Hepatocyte (in vitro differentiated cells): ENCODE measurements at regions not wholly inside any gene's neighbourhood (a gene's known extent, or its start where the extent isn't known, plus 50 kb on each side); places are given as distances from the start of the nearest gene placed in this dataset.

Source experiments
- DNase-seq: peaks from one replicate; pipeline ENCODE4 v3.0.0-alpha.2; 2016; ENCODE audit warnings: low spot score
- H2AFZ ChIP-seq: fragments of 200-600 bp; sonication (generic); 2 replicates; pipeline ENCODE4 v1.6.0; 2016; ENCODE audit warnings: antibody characterized with exemption, mild to moderate bottlenecking
- H3K27ac ChIP-seq: fragments of 200-600 bp; sonication (generic); 2 replicates; pipeline ENCODE4 v1.5.1; 2016; ENCODE audit warnings: mild to moderate bottlenecking
- H3K27me3 ChIP-seq: fragments of 200-600 bp; sonication (generic); 2 replicates; pipeline ENCODE4 v1.6.1; 2016
- H3K36me3 ChIP-seq: fragments of 200-600 bp; sonication (generic); replicated peaks from 2 replicates; pipeline ENCODE4 v1.5.1; 2016; ENCODE audit warnings: low read depth; ENCODE audit not compliant: insufficient read depth
- H3K4me1 ChIP-seq: fragments of 200-600 bp; sonication (generic); 2 replicates; pipeline ENCODE4 v1.5.1; 2016; ENCODE audit warnings: mild to moderate bottlenecking, moderate library complexity; ENCODE audit not compliant: insufficient read depth
- H3K4me2 ChIP-seq: fragments of 200-600 bp; sonication (generic); 2 replicates; pipeline ENCODE4 v1.6.0; 2016
- H3K4me3 ChIP-seq: fragments of 200-600 bp; sonication (generic); 2 replicates; pipeline ENCODE4 v1.5.1; 2016; ENCODE audit warnings: mild to moderate bottlenecking
- H3K79me2 ChIP-seq: fragments of 200-600 bp; sonication (generic); 2 replicates; pipeline ENCODE4 v1.6.0; 2017; ENCODE audit warnings: mild to moderate bottlenecking
- H3K9me2 ChIP-seq: fragments of 200-600 bp; sonication (generic); replicated peaks from 2 replicates; pipeline ENCODE4 v1.6.0; 2017; ENCODE audit warnings: mild to moderate bottlenecking; ENCODE audit not compliant: insufficient read depth
- H3K9me3 ChIP-seq: fragments of 200-600 bp; sonication (generic); 2 replicates; pipeline ENCODE4 v1.5.1; 2016; ENCODE audit warnings: low read depth, mild to moderate bottlenecking
- H4K20me1 ChIP-seq: fragments of 200-600 bp; sonication (generic); 2 replicates; pipeline ENCODE4 v1.6.0; 2016; ENCODE audit warnings: mild to moderate bottlenecking; ENCODE audit not compliant: insufficient read depth, poor library complexity, severe bottlenecking
- CTCF ChIP-seq: fragments of 200-600 bp; sonication (generic); IDR thresholded peaks from 2 replicates; pipeline ENCODE4 v1.5.1; 2016; ENCODE audit warnings: antibody characterized with exemption, mild to moderate bottlenecking; ENCODE audit not compliant: poor library complexity
- EZH2 ChIP-seq: fragments of 200-600 bp; sonication (generic); IDR thresholded peaks from 2 replicates; pipeline ENCODE4 v1.6.1; 2016; ENCODE audit warnings: antibody characterized with exemption, mild to moderate bottlenecking, borderline replicate concordance
- EZH2phosphoT487 ChIP-seq: fragments of 200-600 bp; sonication (generic); IDR thresholded peaks from one replicate; pipeline ENCODE4 v1.6.1; 2018; ENCODE audit warnings: antibody characterized with exemption, mild to moderate bottlenecking, low read depth, moderate library complexity; ENCODE audit not compliant: unreplicated experiment, severe bottlenecking
- WGBS: methylation state at CpG from one replicate; pipeline ENCODE4 v1.1.6; 2016; ENCODE audit warnings: low lambda C conversion rate; ENCODE audit errors: missing lambda C conversion rate; 5-methylcytosine and 5-hydroxymethylcytosine counted together

- Histone ChIP-seq H3K79me2 (no peaks in the 10 kb centered on the region), H3K4me2 (no peak overlapping the region), H3K27me3 (no peaks in the 10 kb centered on the region), H3K4me1 (no peaks in the 10 kb centered on the region), H3K27ac (no peak overlapping the region), H3K9me3 (no peaks in the 10 kb centered on the region), H3K4me3 (no peak overlapping the region), H3K9me2 (no peaks in the 10 kb centered on the region), H3K36me3 (no peaks in the 10 kb centered on the region), H4K20me1 (no peaks in the 10 kb centered on the region), H2AFZ (no peak overlapping the region)
- no peak for TF ChIP-seq EZH2phosphoT487
- no peak for TF ChIP-seq EZH2
- TF ChIP-seq CTCF: no peak
- DNase-seq: no peak
- 87% methylated on average over 7 of the region's 7 CpGs for whole genome bisulfite sequencing
These were observed 125.6 kb downstream of the CDC5L start for GRCh38 chr6:44512868-44513741.

GRCh38 chr6:44514085-44514484, 126.6 kb downstream of the CDC5L start:
- no peaks in the 10 kb centered on the region for H3K36me3 ChIP-seq
- no peak overlapping the region for H3K27ac ChIP-seq
- no peaks in the 10 kb centered on the region for H3K4me1 ChIP-seq
- TF ChIP-seq EZH2: no peak
- TF ChIP-seq EZH2phosphoT487: no peak
- no peak for TF ChIP-seq CTCF
- H3K27me3 ChIP-seq: no peaks in the 10 kb centered on the region
- no peaks in the 10 kb centered on the region for H4K20me1 ChIP-seq
- no peak overlapping the region for H3K4me3 ChIP-seq
- H3K9me2 ChIP-seq: no peaks in the 10 kb centered on the region
- 84% methylated on average over 2 of the region's 2 CpGs for WGBS
- no peak for DNase-seq
- H3K4me2 ChIP-seq: no peak overlapping the region
- no peaks in the 10 kb centered on the region for H3K9me3 ChIP-seq
- H2AFZ ChIP-seq: no peak overlapping the region
- no peaks in the 10 kb centered on the region for H3K79me2 ChIP-seq

- H3K27me3 ChIP-seq: no peaks in the 10 kb centered on the region
- H3K4me1 ChIP-seq: no peaks in the 10 kb centered on the region
- TF ChIP-seq EZH2: no peak
- TF ChIP-seq EZH2phosphoT487: no peak
- no peak for TF ChIP-seq CTCF
- no peaks in the 10 kb centered on the region for H4K20me1 ChIP-seq
- H3K36me3 ChIP-seq: no peaks in the 10 kb centered on the region
- no peak overlapping the region for H3K4me2 ChIP-seq
- H3K27ac ChIP-seq: no peak overlapping the region
- no peaks in the 10 kb centered on the region for H3K9me2 ChIP-seq
- DNase-seq: no peak
- no peak overlapping the region for H3K4me3 ChIP-seq
- H3K79me2 ChIP-seq: no peaks in the 10 kb centered on the region
- 100% methylated on average over 3 of the region's 3 CpGs for WGBS
- no peaks in the 10 kb centered on the region for H3K9me3 ChIP-seq
- H2AFZ ChIP-seq: no peak overlapping the region
These were observed 127.2 kb downstream of the CDC5L start for GRCh38 chr6:44514576-44515193.
